ENCODE measurements at regions not wholly inside any gene's neighbourhood (a gene's known extent, or its start where the extent isn't known, plus 50 kb on each side); places are given as distances from the start of the nearest gene placed in this dataset.

DNA sequence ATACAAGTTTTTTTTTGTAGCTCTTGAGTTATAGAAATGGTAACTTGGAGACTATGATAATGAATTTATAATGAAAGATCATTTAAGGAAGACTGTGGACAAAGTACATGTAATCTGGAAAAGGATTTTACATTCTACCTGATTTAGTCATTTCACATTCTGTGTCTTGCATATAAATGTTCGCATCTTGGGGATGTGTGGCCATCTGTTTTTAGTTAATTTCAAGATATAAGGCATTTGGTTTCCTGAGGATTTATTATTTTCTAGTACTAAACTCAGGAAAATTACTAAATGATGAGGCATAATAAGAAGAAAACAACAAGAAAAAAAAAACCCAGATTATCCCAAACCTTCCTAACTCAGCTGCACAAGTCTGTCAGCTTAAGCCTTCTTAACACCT is 112.7 kb upstream of the PRL start:
- TF ChIP-seq, protein P1, sequence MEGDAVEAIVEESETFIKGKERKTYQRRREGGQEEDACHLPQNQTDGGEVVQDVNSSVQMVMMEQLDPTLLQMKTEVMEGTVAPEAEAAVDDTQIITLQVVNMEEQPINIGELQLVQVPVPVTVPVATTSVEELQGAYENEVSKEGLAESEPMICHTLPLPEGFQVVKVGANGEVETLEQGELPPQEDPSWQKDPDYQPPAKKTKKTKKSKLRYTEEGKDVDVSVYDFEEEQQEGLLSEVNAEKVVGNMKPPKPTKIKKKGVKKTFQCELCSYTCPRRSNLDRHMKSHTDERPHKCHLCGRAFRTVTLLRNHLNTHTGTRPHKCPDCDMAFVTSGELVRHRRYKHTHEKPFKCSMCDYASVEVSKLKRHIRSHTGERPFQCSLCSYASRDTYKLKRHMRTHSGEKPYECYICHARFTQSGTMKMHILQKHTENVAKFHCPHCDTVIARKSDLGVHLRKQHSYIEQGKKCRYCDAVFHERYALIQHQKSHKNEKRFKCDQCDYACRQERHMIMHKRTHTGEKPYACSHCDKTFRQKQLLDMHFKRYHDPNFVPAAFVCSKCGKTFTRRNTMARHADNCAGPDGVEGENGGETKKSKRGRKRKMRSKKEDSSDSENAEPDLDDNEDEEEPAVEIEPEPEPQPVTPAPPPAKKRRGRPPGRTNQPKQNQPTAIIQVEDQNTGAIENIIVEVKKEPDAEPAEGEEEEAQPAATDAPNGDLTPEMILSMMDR (IDR thresholded peaks at IDR 0.05; ENCODE audit: low read depth, low read length, missing input control): no peak
- TF ChIP-seq SP1 (IDR thresholded peaks at IDR 0.05) (no peak), TAF1 (conservative IDR thresholded peaks at IDR 0.05) (no peak), GABPA (IDR thresholded peaks at IDR 0.05 in 1 of 2, conservative IDR thresholded peaks at IDR 0.05 in 1 of 2) (no peak)
